AG04450 (cell line): ENCODE measurements at regions not wholly inside any gene's neighbourhood (a gene's known extent, or its start where the extent isn't known, plus 50 kb on each side); places are given as distances from the start of the nearest gene placed in this dataset.

ENCODE experiments used
- CTCF ChIA-PET: fragments of 300-600, 350-600 bp; formaldehyde crosslinking; extraction: SDS; loops from one replicate; lab custom pipeline; 2022; ENCODE audit warnings: antibody characterized with exemption, inconsistent platforms; lab: Charles Lee
- POLR2A ChIA-PET: fragments of 350-600 bp; formaldehyde crosslinking; extraction: SDS; loops from one replicate; lab custom pipeline; 2021; ENCODE audit warnings: antibody characterized with exemption, inconsistent platforms; lab: Yijun Ruan, JAX
- DNase-seq: peaks from one replicate; pipeline ENCODE4 v3.0.0-alpha.2; 2011; ENCODE audit warnings: low read depth, low spot score
- H3K27ac ChIP-seq: one replicate; pipeline ENCODE4 v1.5.1; 2012; ENCODE audit warnings: low read depth, low read length, control low read depth
- H3K27me3 ChIP-seq: one replicate; pipeline ENCODE4 v1.6.0; 2012; ENCODE audit warnings: low read length; ENCODE audit not compliant: control insufficient read depth, insufficient read depth
- H3K4me3 ChIP-seq: 2 replicates; pipeline ENCODE4 v1.5.1; 2011; ENCODE audit warnings: mild to moderate bottlenecking, low read depth, low read length, control low read depth
- H3K9me3 ChIP-seq: 2 replicates; pipeline ENCODE4 v1.5.1; 2012; ENCODE audit warnings: low read length; ENCODE audit not compliant: control insufficient read depth, insufficient read depth
- TF ChIP-seq, protein P1 (sequence below): IDR thresholded peaks from 2 replicates; pipeline ENCODE4 v1.5.1; 2011; ENCODE audit warnings: low read depth, low read length, control low read depth, inconsistent platforms

DNA sequence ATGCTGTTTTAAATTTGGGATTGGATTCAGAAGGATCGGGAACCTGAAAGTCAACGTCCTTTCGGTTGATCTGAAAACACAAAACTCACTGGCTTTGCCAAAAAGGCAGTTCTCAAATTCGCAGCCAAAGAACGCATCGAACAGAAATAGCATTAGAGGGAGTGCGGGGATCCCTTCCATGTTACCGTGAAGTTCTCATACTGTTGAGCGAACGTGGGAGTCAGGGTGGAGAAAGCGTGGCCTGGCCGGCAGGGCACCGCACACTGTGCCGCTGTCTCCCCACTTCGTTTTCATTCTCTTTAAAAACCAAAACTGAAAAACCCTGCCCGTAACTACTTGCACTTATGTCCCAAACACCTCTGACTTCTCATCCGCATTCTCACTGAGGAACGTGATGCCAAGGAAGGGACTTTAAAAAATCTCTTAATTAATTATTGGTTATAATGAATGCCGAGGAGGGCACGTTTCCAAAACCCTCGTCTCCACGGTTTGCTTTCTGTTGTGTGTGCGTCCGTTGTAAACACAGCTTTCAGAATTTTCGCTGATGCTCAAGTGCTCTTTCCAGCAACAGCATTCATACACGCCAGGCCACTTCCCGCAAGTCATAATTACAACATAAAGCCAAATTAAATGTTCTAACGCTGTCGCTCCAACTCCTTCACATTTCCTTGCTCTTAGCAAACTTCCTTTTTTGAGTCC, 60.9 kb upstream of the TWIST2 start:
- Histone ChIP-seq H3K4me3 (no peak overlapping the region), H3K27me3 (peaks cover 38% of the 10 kb centered on the region), H3K9me3 (no peaks in the 10 kb centered on the region; the same call in 1 of the 2 replicates), H3K27ac (no peak overlapping the region)
- CTCF ChIA-PET, result interaction anchor here (0.7 to 2.0 kb wide), 4 partner anchors 184 to 430 kb away, joined by 3 to 7 read pairs (median 4); no protein-coding TSS in a partner anchor
- POLR2A ChIA-PET, result no interaction called here
- no peak for DNase-seq
- TF ChIP-seq, protein P1, sequence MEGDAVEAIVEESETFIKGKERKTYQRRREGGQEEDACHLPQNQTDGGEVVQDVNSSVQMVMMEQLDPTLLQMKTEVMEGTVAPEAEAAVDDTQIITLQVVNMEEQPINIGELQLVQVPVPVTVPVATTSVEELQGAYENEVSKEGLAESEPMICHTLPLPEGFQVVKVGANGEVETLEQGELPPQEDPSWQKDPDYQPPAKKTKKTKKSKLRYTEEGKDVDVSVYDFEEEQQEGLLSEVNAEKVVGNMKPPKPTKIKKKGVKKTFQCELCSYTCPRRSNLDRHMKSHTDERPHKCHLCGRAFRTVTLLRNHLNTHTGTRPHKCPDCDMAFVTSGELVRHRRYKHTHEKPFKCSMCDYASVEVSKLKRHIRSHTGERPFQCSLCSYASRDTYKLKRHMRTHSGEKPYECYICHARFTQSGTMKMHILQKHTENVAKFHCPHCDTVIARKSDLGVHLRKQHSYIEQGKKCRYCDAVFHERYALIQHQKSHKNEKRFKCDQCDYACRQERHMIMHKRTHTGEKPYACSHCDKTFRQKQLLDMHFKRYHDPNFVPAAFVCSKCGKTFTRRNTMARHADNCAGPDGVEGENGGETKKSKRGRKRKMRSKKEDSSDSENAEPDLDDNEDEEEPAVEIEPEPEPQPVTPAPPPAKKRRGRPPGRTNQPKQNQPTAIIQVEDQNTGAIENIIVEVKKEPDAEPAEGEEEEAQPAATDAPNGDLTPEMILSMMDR, result no peak

DNA sequence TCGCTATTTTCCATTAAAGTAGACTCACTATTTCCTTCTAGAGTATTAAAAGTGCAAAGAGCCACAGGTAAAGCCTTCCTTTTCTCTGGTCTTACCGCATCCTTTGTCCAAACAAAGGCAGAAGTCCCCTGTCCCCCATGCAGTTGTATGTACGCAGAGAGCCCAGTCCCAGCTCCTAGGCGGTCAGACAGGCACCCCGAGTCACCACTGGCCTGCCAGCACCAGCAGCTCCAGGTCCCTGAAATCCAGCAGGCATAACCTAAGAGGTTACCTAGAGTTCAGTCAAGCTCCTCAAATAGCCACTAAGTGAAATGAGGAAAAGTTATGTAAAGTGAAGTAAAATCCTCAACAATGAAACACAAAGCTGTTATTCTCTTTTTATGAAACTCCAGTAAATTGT, 60.4 kb upstream of the TWIST2 start:
- Histone ChIP-seq H3K9me3 (no peaks in the 10 kb centered on the region; the same call in 1 of the 2 replicates), H3K27me3 (peaks cover 37% of the 10 kb centered on the region), H3K4me3 (no peak overlapping the region), H3K27ac (no peak overlapping the region)
- no peak for DNase-seq
- TF ChIP-seq, protein P1, result no peak
- ChIA-PET POLR2A (no interaction called here), CTCF (interaction anchor here (0.7 to 2.0 kb wide), 7 partner anchors 68 to 430 kb away, joined by 3 to 7 read pairs (median 4); no protein-coding TSS in a partner anchor)

DNA sequence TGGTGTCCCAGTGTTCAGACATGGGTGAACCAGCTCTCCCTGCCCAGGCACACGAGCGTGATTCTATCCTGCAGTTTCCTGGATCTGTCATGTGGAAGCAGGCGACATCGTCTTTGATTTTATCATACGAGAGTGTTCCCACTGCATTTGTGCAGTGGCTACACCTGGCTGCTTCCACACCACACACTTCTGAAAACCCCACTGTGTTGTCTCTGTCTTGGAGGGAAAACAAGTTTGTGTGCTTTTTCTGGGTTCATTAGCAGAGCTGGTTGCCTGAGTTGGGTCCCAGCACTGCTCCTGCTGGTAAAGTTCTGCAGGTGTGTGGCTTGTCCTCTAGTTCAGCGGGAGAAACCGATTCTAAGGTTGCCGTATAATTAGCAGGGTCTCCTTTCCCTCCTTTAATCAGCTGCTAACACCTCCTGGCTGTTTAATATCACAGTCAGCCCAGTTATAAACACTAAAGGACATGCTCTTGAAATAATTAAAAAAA, 58.5 kb upstream of the TWIST2 start:
- ChIA-PET POLR2A (no interaction called here), CTCF (interaction anchor here (1.7 to 2.0 kb wide), 2 partner anchors 70 to 276 kb away, joined by 4 to 7 read pairs; no protein-coding TSS in a partner anchor)
- Histone ChIP-seq H3K27ac (no peak overlapping the region), H3K9me3 (no peaks in the 10 kb centered on the region; the same call in 1 of the 2 replicates), H3K27me3 (peaks cover 35% of the 10 kb centered on the region), H3K4me3 (no peak overlapping the region)
- TF ChIP-seq, protein P1, result no peak
- no peak for DNase-seq

DNA sequence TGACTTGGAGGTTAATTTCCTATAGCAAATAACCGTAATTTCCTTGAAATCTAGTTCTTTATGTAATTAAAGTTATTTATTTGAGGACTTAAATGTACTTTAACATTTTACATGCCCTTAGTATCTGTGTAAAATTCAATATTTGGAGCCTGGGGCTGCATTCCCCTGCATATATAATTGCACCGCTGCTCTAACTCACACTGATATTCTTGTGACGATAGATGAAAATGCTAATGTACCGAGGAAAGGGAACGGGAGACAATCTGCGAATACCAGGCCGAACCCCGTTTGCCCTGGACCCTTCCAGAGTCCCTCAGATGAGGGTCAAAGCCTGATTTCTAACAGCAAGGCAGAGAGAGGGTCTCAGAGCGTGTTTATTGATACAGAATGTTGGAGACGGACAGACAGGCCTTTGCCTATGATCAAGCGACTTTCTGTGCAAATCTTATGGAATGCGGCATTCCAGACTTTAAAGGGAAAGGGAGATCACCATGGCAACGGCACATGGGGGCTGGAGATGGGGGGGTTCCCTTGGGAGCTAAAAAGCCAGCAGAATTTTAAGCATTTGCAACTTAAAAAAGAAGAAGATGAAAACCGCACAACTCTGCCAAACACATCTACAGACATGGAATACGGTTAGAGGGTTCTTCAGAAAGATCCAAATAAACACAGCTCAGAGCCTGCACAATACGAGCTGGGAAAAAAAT, 57.6 kb upstream of the TWIST2 start:
- peaks cover 35% of the 10 kb centered on the region for H3K27me3 ChIP-seq
- ChIA-PET POLR2A (interaction anchor here (0.7 kb wide), 1 partner anchor 501 kb away, joined by 7 read pairs; no protein-coding TSS in a partner anchor), CTCF (interaction anchor here (0.9 to 1.0 kb wide), 2 partner anchors 277 to 422 kb away, joined by 3 to 4 read pairs; no protein-coding TSS in a partner anchor)
- TF ChIP-seq, protein P1, result no peak
- DNase-seq, result no peak
- H3K4me3 ChIP-seq, result no peak overlapping the region
- H3K27ac ChIP-seq, result no peak overlapping the region
- peaks cover 4% of the 10 kb centered on the region; the same call in 1 of the 2 replicates for H3K9me3 ChIP-seq
